ENCODE measurements at regions not wholly inside any gene's neighbourhood (a gene's known extent, or its start where the extent isn't known, plus 50 kb on each side); places are given as distances from the start of the nearest gene placed in this dataset.

- Histone ChIP-seq H3K9ac (no peak overlapping the region), H3K79me2 (no peaks in the 10 kb centered on the region), H2AFZ (no peak overlapping the region), H3K9me3 (ENCODE audit: control insufficient read depth, low read length) (no peaks in the 10 kb centered on the region), H3K4me3 (ENCODE audit: low read depth, low read length) (no peak overlapping the region), H3K36me3 (ENCODE audit: control insufficient read depth, insufficient read depth, low read length) (no peaks in the 10 kb centered on the region), H3K4me2 (ENCODE audit: low read length) (no peak overlapping the region), H3K27me3 (ENCODE audit: control insufficient read depth, insufficient read depth, low read length) (no peaks in the 10 kb centered on the region), H3K27ac (no peak overlapping the region), H3K4me1 (no peaks in the 10 kb centered on the region)
- TF ChIP-seq, protein P1, sequence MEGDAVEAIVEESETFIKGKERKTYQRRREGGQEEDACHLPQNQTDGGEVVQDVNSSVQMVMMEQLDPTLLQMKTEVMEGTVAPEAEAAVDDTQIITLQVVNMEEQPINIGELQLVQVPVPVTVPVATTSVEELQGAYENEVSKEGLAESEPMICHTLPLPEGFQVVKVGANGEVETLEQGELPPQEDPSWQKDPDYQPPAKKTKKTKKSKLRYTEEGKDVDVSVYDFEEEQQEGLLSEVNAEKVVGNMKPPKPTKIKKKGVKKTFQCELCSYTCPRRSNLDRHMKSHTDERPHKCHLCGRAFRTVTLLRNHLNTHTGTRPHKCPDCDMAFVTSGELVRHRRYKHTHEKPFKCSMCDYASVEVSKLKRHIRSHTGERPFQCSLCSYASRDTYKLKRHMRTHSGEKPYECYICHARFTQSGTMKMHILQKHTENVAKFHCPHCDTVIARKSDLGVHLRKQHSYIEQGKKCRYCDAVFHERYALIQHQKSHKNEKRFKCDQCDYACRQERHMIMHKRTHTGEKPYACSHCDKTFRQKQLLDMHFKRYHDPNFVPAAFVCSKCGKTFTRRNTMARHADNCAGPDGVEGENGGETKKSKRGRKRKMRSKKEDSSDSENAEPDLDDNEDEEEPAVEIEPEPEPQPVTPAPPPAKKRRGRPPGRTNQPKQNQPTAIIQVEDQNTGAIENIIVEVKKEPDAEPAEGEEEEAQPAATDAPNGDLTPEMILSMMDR (IDR thresholded peaks at IDR 0.05) = no peak
These were observed 105.8 kb downstream of the DUSP10 start for GRCh38 chr1:221636096-221636495.

DNA sequence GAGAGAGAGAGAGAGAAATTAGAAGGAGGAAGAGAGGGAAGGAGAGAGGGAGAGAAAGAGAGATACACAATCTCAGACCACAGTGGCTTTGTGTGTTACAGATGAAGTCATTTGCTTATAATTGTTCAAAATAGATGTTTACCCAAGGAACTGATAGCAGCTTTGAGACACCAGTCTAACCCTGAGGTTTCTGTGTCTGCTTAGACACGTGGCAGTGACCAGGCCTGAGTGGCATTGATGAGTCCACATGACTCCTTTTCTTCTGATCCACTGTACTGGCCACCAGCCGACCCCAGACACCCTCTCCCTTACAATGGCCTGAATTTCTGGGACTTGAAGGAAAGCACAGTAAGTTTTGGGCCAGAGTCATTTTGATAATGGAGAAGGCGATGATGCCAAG lies 104.9 kb downstream of the DUSP10 start:
- TF ChIP-seq, protein P1 (IDR thresholded peaks at IDR 0.05) = no peak
- no peak overlapping the region for H3K9ac ChIP-seq
- H3K4me1 ChIP-seq = no peaks in the 10 kb centered on the region
- H3K4me2 ChIP-seq (ENCODE audit: low read length) = no peak overlapping the region
- H3K27me3 ChIP-seq (ENCODE audit: control insufficient read depth, insufficient read depth, low read length) = no peaks in the 10 kb centered on the region
- H3K4me3 ChIP-seq (ENCODE audit: low read depth, low read length) = no peak overlapping the region
- H3K79me2 ChIP-seq = no peaks in the 10 kb centered on the region
- no peak overlapping the region for H3K27ac ChIP-seq
- H2AFZ ChIP-seq = no peak overlapping the region
- H3K9me3 ChIP-seq (ENCODE audit: control insufficient read depth, low read length) = no peaks in the 10 kb centered on the region
- H3K36me3 ChIP-seq (ENCODE audit: control insufficient read depth, insufficient read depth, low read length) = no peaks in the 10 kb centered on the region

- Histone ChIP-seq H3K27me3 (ENCODE audit: control insufficient read depth, insufficient read depth, low read length) (no peaks in the 10 kb centered on the region), H3K4me3 (ENCODE audit: low read depth, low read length) (no peak overlapping the region), H3K4me1 (no peaks in the 10 kb centered on the region), H2AFZ (no peak overlapping the region), H3K79me2 (no peaks in the 10 kb centered on the region), H3K9me3 (ENCODE audit: control insufficient read depth, low read length) (no peaks in the 10 kb centered on the region), H3K27ac (no peak overlapping the region), H3K36me3 (ENCODE audit: control insufficient read depth, insufficient read depth, low read length) (no peaks in the 10 kb centered on the region), H3K4me2 (ENCODE audit: low read length) (no peak overlapping the region), H3K9ac (no peak overlapping the region)
- TF ChIP-seq, protein P1 (IDR thresholded peaks at IDR 0.05) = no peak
These were observed 104.2 kb downstream of the DUSP10 start for GRCh38 chr1:221637641-221638041.

GRCh38 chr1:221638595-221638994 lies 103.3 kb downstream of the DUSP10 start:
- Histone ChIP-seq H3K4me3 (ENCODE audit: low read depth, low read length) (no peak overlapping the region), H3K4me1 (no peaks in the 10 kb centered on the region), H3K36me3 (ENCODE audit: control insufficient read depth, insufficient read depth, low read length) (no peaks in the 10 kb centered on the region), H3K9ac (no peak overlapping the region), H3K4me2 (ENCODE audit: low read length) (no peak overlapping the region), H3K79me2 (no peaks in the 10 kb centered on the region), H3K27me3 (ENCODE audit: control insufficient read depth, insufficient read depth, low read length) (no peaks in the 10 kb centered on the region), H3K27ac (no peak overlapping the region), H2AFZ (no peak overlapping the region), H3K9me3 (ENCODE audit: control insufficient read depth, low read length) (no peaks in the 10 kb centered on the region)
- TF ChIP-seq, protein P1 (IDR thresholded peaks at IDR 0.05) = no peak

DNA sequence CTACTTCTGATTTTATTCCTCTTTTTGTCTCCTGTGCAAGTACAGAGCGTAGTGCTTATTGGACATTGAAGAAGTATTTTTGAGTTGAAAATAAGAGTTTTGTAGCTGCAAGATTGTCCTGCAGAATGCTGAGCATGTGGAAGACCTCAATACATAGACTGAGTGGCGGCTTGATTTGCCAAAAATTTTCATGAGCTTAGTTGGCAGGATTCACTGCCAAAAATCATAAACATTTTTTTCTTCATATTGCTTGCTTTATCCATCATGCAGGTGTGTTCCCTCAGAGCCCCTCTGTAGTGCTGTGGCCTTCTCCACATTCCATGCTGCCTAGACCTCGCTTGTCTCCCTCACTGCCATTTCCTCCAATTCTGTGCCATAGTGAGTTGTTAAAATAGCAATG lies 100.1 kb downstream of the DUSP10 start:
- Histone ChIP-seq H3K4me1 (no peaks in the 10 kb centered on the region), H3K79me2 (no peaks in the 10 kb centered on the region), H3K36me3 (ENCODE audit: control insufficient read depth, insufficient read depth, low read length) (no peaks in the 10 kb centered on the region), H3K27me3 (ENCODE audit: control insufficient read depth, insufficient read depth, low read length) (no peaks in the 10 kb centered on the region), H3K27ac (no peak overlapping the region), H2AFZ (no peak overlapping the region), H3K4me3 (ENCODE audit: low read depth, low read length) (no peak overlapping the region), H3K4me2 (ENCODE audit: low read length) (no peak overlapping the region), H3K9ac (no peak overlapping the region), H3K9me3 (ENCODE audit: control insufficient read depth, low read length) (no peaks in the 10 kb centered on the region)
- TF ChIP-seq, protein P1 (IDR thresholded peaks at IDR 0.05) = no peak
